ENCODE measurements at regions not wholly inside any gene's neighbourhood (a gene's known extent, or its start where the extent isn't known, plus 50 kb on each side); places are given as distances from the start of the nearest gene placed in this dataset.
"Not testable (repeated sequence)": the region's sequence is repeated elsewhere in the genome, so short reads cannot be mapped to it uniquely, and the experiment has no call there.

DNA sequence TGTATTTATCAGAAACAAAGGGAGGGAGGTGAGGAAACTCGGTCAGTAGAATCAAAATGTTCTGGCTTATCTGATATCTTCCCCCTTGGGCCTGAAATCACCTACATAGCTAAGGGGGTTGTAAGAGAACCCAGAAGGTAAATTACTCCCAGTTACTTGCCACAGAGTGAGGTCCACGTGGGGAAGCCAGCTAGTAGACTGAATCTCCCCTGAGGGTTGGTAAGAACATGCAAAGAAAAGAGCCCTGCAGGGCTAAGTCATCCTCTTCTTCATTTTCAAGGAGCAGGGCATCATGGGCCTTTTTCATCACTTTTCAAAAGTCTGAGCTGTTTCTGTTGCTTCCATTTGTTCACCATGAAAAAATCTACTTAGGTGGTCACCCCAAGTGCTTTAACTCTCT is 115.4 kb downstream of the QRSL1 start (continued):
- TF ChIP-seq, protein P1, sequence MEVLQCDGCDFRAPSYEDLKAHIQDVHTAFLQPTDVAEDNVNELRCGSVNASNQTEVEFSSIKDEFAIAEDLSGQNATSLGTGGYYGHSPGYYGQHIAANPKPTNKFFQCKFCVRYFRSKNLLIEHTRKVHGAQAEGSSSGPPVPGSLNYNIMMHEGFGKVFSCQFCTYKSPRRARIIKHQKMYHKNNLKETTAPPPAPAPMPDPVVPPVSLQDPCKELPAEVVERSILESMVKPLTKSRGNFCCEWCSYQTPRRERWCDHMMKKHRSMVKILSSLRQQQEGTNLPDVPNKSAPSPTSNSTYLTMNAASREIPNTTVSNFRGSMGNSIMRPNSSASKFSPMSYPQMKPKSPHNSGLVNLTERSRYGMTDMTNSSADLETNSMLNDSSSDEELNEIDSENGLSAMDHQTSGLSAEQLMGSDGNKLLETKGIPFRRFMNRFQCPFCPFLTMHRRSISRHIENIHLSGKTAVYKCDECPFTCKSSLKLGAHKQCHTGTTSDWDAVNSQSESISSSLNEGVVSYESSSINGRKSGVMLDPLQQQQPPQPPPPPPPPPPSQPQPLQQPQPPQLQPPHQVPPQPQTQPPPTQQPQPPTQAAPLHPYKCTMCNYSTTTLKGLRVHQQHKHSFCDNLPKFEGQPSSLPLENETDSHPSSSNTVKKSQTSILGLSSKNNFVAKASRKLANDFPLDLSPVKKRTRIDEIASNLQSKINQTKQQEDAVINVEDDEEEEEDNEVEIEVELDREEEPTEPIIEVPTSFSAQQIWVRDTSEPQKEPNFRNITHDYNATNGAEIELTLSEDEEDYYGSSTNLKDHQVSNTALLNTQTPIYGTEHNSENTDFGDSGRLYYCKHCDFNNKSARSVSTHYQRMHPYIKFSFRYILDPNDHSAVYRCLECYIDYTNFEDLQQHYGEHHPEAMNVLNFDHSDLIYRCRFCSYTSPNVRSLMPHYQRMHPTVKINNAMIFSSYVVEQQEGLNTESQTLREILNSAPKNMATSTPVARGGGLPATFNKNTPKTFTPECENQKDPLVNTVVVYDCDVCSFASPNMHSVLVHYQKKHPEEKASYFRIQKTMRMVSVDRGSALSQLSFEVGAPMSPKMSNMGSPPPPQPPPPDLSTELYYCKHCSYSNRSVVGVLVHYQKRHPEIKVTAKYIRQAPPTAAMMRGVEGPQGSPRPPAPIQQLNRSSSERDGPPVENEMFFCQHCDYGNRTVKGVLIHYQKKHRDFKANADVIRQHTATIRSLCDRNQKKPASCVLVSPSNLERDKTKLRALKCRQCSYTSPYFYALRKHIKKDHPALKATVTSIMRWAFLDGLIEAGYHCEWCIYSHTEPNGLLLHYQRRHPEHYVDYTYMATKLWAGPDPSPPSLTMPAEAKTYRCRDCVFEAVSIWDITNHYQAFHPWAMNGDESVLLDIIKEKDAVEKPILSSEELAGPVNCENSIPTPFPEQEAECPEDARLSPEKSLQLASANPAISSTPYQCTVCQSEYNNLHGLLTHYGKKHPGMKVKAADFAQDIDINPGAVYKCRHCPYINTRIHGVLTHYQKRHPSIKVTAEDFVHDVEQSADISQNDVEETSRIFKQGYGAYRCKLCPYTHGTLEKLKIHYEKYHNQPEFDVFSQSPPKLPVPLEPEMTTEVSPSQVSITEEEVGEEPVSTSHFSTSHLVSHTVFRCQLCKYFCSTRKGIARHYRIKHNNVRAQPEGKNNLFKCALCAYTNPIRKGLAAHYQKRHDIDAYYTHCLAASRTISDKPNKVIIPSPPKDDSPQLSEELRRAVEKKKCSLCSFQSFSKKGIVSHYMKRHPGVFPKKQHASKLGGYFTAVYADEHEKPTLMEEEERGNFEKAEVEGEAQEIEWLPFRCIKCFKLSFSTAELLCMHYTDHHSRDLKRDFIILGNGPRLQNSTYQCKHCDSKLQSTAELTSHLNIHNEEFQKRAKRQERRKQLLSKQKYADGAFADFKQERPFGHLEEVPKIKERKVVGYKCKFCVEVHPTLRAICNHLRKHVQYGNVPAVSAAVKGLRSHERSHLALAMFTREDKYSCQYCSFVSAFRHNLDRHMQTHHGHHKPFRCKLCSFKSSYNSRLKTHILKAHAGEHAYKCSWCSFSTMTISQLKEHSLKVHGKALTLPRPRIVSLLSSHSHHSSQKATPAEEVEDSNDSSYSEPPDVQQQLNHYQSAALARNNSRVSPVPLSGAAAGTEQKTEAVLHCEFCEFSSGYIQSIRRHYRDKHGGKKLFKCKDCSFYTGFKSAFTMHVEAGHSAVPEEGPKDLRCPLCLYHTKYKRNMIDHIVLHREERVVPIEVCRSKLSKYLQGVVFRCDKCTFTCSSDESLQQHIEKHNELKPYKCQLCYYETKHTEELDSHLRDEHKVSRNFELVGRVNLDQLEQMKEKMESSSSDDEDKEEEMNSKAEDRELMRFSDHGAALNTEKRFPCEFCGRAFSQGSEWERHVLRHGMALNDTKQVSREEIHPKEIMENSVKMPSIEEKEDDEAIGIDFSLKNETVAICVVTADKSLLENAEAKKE (CRISPR knock-in tag; IDR thresholded peaks at IDR 0.05) = no peak
- TF ChIP-seq, protein P2, sequence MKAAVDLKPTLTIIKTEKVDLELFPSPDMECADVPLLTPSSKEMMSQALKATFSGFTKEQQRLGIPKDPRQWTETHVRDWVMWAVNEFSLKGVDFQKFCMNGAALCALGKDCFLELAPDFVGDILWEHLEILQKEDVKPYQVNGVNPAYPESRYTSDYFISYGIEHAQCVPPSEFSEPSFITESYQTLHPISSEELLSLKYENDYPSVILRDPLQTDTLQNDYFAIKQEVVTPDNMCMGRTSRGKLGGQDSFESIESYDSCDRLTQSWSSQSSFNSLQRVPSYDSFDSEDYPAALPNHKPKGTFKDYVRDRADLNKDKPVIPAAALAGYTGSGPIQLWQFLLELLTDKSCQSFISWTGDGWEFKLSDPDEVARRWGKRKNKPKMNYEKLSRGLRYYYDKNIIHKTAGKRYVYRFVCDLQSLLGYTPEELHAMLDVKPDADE (IDR thresholded peaks at IDR 0.05) = no peak
- no peak for TF ChIP-seq ZNF114 (CRISPR knock-in tag; IDR thresholded peaks at IDR 0.05)

DNA sequence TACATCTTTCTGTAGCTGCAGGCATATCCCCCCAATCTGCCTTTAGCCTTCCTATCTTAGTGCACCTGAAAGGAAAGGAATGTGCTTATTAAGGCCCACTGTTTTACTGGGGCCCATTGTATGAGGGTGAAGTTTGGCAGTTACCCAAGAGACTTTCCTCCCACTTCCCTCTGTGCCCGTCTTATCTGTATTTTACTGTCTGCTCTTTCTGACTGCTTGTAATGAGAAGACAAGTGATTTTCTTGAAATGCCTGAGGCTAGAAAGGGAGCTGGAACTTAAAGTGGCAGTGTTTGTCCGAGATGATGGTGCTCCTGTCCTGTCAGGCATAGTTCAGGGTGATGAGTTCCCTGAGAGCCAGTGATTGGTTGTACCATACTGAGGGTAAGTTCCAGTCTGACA is 114.7 kb downstream of the QRSL1 start:
- H3K27ac ChIP-seq (ENCODE audit: low read depth); H3K27me3 ChIP-seq (ENCODE audit: insufficient read depth); ATAC-seq; DNase-seq (ENCODE audit: low spot score); H2AFZ ChIP-seq; H4K20me1 ChIP-seq (replicated peaks; ENCODE audit: insufficient read depth); H3K36me3 ChIP-seq (ENCODE audit: insufficient read depth); H3K4me3 ChIP-seq; H3K9me2 ChIP-seq (ENCODE audit: insufficient read depth); H3K27ac Mint-ChIP-seq; H3K4me2 ChIP-seq; H3K79me2 ChIP-seq (replicated peaks; ENCODE audit: insufficient read depth); H3K4me3 Mint-ChIP-seq; H3K27me3 Mint-ChIP-seq (ENCODE audit: insufficient read depth, low read depth, poor library complexity); H3F3A ChIP-seq (replicated peaks; ENCODE audit: low read depth): not testable (repeated sequence)
- Mint-ChIP-seq H3K9me3 (peaks cover 25% of the 10 kb centered on the region), H3K4me1 (peaks cover 17% of the 10 kb centered on the region), H3K36me3 (ENCODE audit: low read depth) (peaks cover 29% of the 10 kb centered on the region)
- H3K4me1 ChIP-seq (ENCODE audit: insufficient read depth) = peaks cover 12% of the 10 kb centered on the region

DNA sequence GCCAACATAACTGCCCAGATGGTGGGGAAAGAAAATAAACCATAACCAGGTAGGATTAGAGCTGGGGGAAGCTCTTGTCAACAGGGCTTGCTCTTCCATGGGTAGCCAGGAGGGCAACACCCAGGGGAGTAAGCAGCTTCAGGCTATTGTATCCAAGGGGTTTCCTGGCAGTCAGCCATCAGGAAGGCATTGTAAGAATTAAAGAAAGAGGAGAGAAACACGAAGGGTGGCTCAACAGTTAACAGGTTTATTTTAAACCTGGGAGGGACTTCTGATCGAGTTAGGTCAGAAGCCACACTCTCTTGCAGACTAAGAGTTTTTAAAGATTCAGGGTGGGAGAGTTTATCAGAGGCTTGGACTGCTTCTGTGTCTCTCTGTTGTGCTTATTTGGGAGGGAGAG is 114.2 kb downstream of the QRSL1 start:
- peaks cover 14% of the 10 kb centered on the region for H3K4me1 Mint-ChIP-seq
- ATAC-seq (no peak), DNase-seq (ENCODE audit: low spot score) (no peak)
- Histone ChIP-seq H3K36me3 (ENCODE audit: insufficient read depth) (0 out of 2 replicates have a peak, but pooled peaks cover 6% of the 10 kb centered on the region), H3K4me3 (no peak overlapping the region), H4K20me1 (replicated peaks; ENCODE audit: insufficient read depth) (no peaks in the 10 kb centered on the region), H3K9me2 (ENCODE audit: insufficient read depth) (no peaks in the 10 kb centered on the region), H3K27me3 (ENCODE audit: insufficient read depth) (no peaks in the 10 kb centered on the region), H3F3A (replicated peaks; ENCODE audit: low read depth) (no peaks in the 10 kb centered on the region), H3K79me2 (replicated peaks; ENCODE audit: insufficient read depth) (no peaks in the 10 kb centered on the region), H3K4me1 (ENCODE audit: insufficient read depth) (peaks cover 8% of the 10 kb centered on the region), H2AFZ (no peak overlapping the region), H3K4me2 (no peak overlapping the region), H3K27ac (ENCODE audit: low read depth) (no peak overlapping the region)
- no peak overlapping the region for H3K27ac Mint-ChIP-seq
- no peak for TF ChIP-seq POLR2AphosphoS5 (IDR thresholded peaks at IDR 0.05; ENCODE audit: low read depth)
- H3K9me3 Mint-ChIP-seq = peaks cover 25% of the 10 kb centered on the region
- H3K27me3 Mint-ChIP-seq (ENCODE audit: insufficient read depth, low read depth, poor library complexity) = peaks cover 6% of the 10 kb centered on the region
- peaks cover 29% of the 10 kb centered on the region for H3K36me3 Mint-ChIP-seq (ENCODE audit: low read depth)
- no peak overlapping the region for H3K4me3 Mint-ChIP-seq

Measured in GM23338 (cell line).